Pancreas (tissue), 10 donors: ENCODE measurements at regions not wholly inside any gene's neighbourhood (a gene's known extent, or its start where the extent isn't known, plus 50 kb on each side); places are given as distances from the start of the nearest gene placed in this dataset.

ENCODE experiments used
- ATAC-seq, 4 donors: fragments of 200-7000 bp; cut with Tn5 transposase; one replicate each; pipeline versions ENCODE4 v1.8.0 to v1.9.1; 2020; ENCODE audit warnings: mild to moderate bottlenecking in 4 of 4, moderate library complexity in 4 of 4
- DNase-seq, 6 donors: peaks; one replicate each; pipeline ENCODE4 v3.0.0-alpha.2; 2020
- FAIRE-seq: peaks from 2 replicates; lab custom pipeline; 2012; peaks lifted over from hg19 to GRCh38; lab: Jason Lieb, UNC
- H3K27ac ChIP-seq, 4 donors: fragments of 200-600 bp; sonication (generic); 1 replicate in 3 of 4; 2 replicates in 1 of 4; pipeline versions ENCODE4 v1.5.0 to v1.8.0; 2020
- H3K27me3 ChIP-seq, 4 donors: fragments of 200-600 bp; one replicate each; pipeline ENCODE4 v1.8.0; 2021
- H3K36me3 ChIP-seq, 3 donors: fragments of 200-600 bp; sonication (generic) in 1 of 3; one replicate each; pipeline versions ENCODE4 v1.5.0 to v1.8.0; 2020 to 2021
- H3K4me1 ChIP-seq, 3 donors: fragments of 200-600 bp; one replicate each; pipeline ENCODE4 v1.8.0; 2021
- H3K4me3 ChIP-seq, 4 donors: fragments of 200-600 bp; sonication (generic) in 2 of 4; one replicate each; pipeline versions ENCODE4 v1.5.0 to v1.8.0; 2020 to 2021
- H3K9me3 ChIP-seq, 4 donors: fragments of 200-600 bp; one replicate each; pipeline ENCODE4 v1.8.0; 2021
- CTCF ChIP-seq, 4 donors: fragments of 200-600 bp; sonication (generic) in 3 of 4; IDR thresholded peaks; one replicate each; pipeline versions ENCODE4 v1.5.0 to v1.8.0; 2021; ENCODE audit warnings: antibody characterized with exemption in 4 of 4
- WGBS, 2 donors: extraction: QIAGEN DNeasy Blood & Tissue Kit; methylation state at CpG; one replicate each; pipeline ENCODE4 v1.1.7; 2013; 5-methylcytosine and 5-hydroxymethylcytosine counted together
- intact Hi-C, 3 donors: fragments of 100-400 bp; cut with DNase I; formaldehyde crosslinking; loops; one replicate each; pipeline versions ENCODE4 v1.11.1 to v1.14.2; 2022
- donor health status: healthy with polysubstance abuse.
- donor health status: DM: no; HTN: no; CAD: no; lungs with moderate emphysema.
- donor health status: DM: no; HTN: no; CAD: no.
- donor health status: control.
- donor health status: control.
- donor health status: Bipolar disorder and iron deficiency.
- donor health status: DM: yes; HTN: yes; CAD: no.
- donor health status: DM: no; HTN: no; CAD: no.
- donor health status: DM: no; HTN: no; CAD: no.
- donor health status: DM: yes; HTN: yes; CAD: no.

DNA sequence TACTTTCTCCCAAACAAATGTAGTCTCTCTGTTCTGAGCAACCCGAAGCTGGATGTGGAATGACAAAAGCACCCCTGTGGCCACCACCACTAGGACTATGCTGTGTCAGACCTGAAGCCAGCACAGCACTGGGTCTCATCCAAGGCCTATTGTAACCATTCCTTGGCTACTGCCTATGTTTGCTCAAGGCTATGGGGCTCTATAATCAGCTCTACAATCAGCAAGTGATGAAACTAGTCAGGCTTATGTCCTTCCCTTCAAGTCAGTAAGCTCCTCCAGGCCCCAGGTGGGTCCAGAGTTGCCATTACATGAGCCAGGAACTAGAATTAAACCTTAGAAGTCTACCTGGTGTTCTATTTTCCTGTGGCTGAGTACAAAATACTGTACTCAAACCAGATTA, 370.2 kb downstream of the TBX15 start:
- intact Hi-C loops, result no loop called here
- H3K4me1 ChIP-seq, result no peaks in the 10 kb centered on the region
- no peak for FAIRE-seq
- H3K27ac ChIP-seq, result no peak overlapping the region
- no peaks in the 10 kb centered on the region for H3K36me3 ChIP-seq
- H3K27me3 ChIP-seq, result no peaks in the 10 kb centered on the region
- DNase-seq, result no peak
- no peak overlapping the region for H3K4me3 ChIP-seq
- TF ChIP-seq CTCF (IDR thresholded peaks at IDR 0.05), result no peak
- no peaks in the 10 kb centered on the region for H3K9me3 ChIP-seq
- WGBS, 2 donors, result 0% methylated on average over 1 of the region's 1 CpG
- no peak for ATAC-seq

DNA sequence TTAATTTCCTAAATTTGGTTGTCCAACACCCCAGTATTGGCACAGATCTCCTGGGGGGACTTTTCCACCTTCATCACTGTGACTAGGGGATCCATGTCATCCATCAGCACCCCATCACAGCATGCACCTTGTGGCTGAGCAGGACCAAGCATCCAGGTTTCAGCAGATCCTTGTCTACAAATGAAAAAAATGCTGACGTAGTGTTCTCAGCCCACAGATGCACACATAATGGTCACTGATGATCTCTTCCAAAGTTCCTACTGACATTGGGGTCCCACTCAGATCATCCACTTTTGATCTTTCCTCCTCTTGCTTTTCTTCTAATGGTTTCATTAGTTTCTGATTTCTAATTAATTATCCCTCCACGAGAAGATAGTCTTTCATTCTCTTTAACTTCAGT, 373.1 kb downstream of the TBX15 start:
- Histone ChIP-seq H3K27me3 (no peaks in the 10 kb centered on the region), H3K27ac (no peak overlapping the region), H3K4me3 (no peak overlapping the region), H3K36me3 (no peaks in the 10 kb centered on the region), H3K4me1 (no peaks in the 10 kb centered on the region), H3K9me3 (no peaks in the 10 kb centered on the region)
- intact Hi-C loops, result no loop called here
- no peak for DNase-seq
- 46 to 51% methylated on average over 2 of the region's 2 CpGs for WGBS, 2 donors
- no peak for TF ChIP-seq CTCF (IDR thresholded peaks at IDR 0.05)
- no peak for ATAC-seq
- FAIRE-seq, result no peak

GRCh38 chr1:118589238-118589846, 398.8 kb downstream of the TBX15 start:
- Histone ChIP-seq H3K27ac (no peak overlapping the region), H3K4me3 (no peak overlapping the region), H3K27me3 (no peaks in the 10 kb centered on the region), H3K4me1 (no peaks in the 10 kb centered on the region), H3K9me3 (no peaks in the 10 kb centered on the region), H3K36me3 (no peaks in the 10 kb centered on the region)
- TF ChIP-seq CTCF (IDR thresholded peaks at IDR 0.05), result no peak
- intact Hi-C loops, result no loop called here
- WGBS, 2 donors, result 41 to 54% methylated on average over 5 of the region's 5 CpGs
- FAIRE-seq (no peak), DNase-seq (no peak), ATAC-seq (no peak)

DNA sequence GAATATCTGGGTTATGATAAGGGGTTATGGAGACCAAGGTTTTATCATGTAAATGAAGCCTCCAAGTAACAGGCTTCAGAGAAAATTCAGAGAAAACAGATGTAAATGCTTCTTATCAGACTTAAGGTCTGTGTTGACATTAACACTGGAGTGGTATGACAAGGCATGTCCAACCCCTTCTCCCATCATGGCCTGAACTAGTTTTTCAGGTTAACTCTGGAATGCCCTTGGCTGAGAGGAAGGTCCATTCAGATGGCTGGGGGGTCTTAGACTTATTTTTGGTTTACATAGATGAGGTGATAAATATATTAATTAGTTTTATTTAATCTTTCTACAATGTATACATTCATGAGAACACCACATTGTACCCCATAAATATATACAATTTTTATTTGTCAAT, 399.6 kb downstream of the TBX15 start:
- Histone ChIP-seq H3K9me3 (no peaks in the 10 kb centered on the region), H3K4me3 (no peak overlapping the region), H3K27me3 (no peaks in the 10 kb centered on the region), H3K36me3 (no peaks in the 10 kb centered on the region), H3K27ac (no peak overlapping the region), H3K4me1 (no peaks in the 10 kb centered on the region)
- TF ChIP-seq CTCF (IDR thresholded peaks at IDR 0.05), result no peak
- ATAC-seq (no peak), FAIRE-seq (no peak), DNase-seq (no peak)
- intact Hi-C loops, result no loop called here

DNA sequence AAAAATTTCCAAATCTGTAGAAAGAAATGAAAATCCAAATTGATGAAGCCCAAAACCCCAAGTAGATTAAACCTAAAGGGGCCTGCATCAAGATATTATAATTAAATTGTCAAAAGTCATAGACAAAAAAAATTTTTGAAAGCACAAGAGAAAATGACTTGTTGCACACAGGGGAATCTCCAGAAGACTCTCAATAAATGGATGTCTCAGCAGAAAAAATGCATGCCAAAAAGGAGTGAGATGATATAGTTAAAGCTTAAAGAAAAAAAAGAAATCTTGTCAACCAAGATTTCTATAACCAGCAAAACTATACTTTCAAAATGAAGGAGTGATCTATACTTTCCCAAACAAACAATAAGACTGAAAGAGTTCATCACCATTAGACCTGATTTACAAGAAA, 393.2 kb upstream of the SPAG17 start:
- Histone ChIP-seq H3K36me3 (no peaks in the 10 kb centered on the region), H3K9me3 (no peaks in the 10 kb centered on the region), H3K4me1 (no peaks in the 10 kb centered on the region), H3K27ac (no peak overlapping the region), H3K27me3 (no peaks in the 10 kb centered on the region), H3K4me3 (no peak overlapping the region)
- TF ChIP-seq CTCF (IDR thresholded peaks at IDR 0.05), result no peak
- intact Hi-C loops, result no loop called here
- no peak for ATAC-seq
- no peak for FAIRE-seq
- no peak for DNase-seq
